CD4-positive, alpha-beta T cell treated with Interleukin-4 for 4 hours (primary cell): ENCODE measurements at regions not wholly inside any gene's neighbourhood (a gene's known extent, or its start where the extent isn't known, plus 50 kb on each side); places are given as distances from the start of the nearest gene placed in this dataset.
A peak's percentile ranks its signal among the peaks of the same experiment; 100 is the strongest.
"Not testable (repeated sequence)": the region's sequence is repeated elsewhere in the genome, so short reads cannot be mapped to it uniquely, and the experiment has no call there.

Experiments
- DNase-seq: peaks from one replicate; pipeline ENCODE4 v3.0.0-alpha.2; 2020

- no peak for DNase-seq
Observed at GRCh38 chr10:29713450-29713849, 78.7 kb upstream of the SVIL start.

GRCh38 chr10:29712108-29712507 lies 77.3 kb upstream of the SVIL start:
- DNase-seq = no peak

GRCh38 chr10:29710128-29710527 lies 75.4 kb upstream of the SVIL start:
- DNase-seq = no peak

- DNase-seq = no peak
Observed at GRCh38 chr10:29709484-29710002, 74.8 kb upstream of the SVIL start.

- DNase-seq = no peak
Observed at GRCh38 chr10:29703271-29703670, 68.5 kb upstream of the SVIL start.

GRCh38 chr10:29702273-29703164 lies 67.7 kb upstream of the SVIL start:
- no peak for DNase-seq

- no peak for DNase-seq
Observed at GRCh38 chr10:29701306-29701705, 66.5 kb upstream of the SVIL start.

GRCh38 chr10:29699621-29700020 lies 64.8 kb upstream of the SVIL start:
- no peak for DNase-seq

GRCh38 chr10:29698773-29699490 lies 64.2 kb upstream of the SVIL start:
- no peak for DNase-seq

- DNase-seq = not testable (repeated sequence)
Observed at GRCh38 chr10:29696581-29696980, 61.8 kb upstream of the SVIL start.

- DNase-seq = no peak
Observed at GRCh38 chr10:29694121-29694520, 59.4 kb upstream of the SVIL start.

- DNase-seq = no peak
Observed at GRCh38 chr10:29692121-29692539, 57.4 kb upstream of the SVIL start.

- no peak for DNase-seq
Observed at GRCh38 chr10:29691564-29692072, 56.8 kb upstream of the SVIL start.

GRCh38 chr10:29689001-29689400 lies 54.2 kb upstream of the SVIL start:
- DNase-seq = peak; percentile 49

GRCh38 chr10:29688230-29688661 lies 53.5 kb upstream of the SVIL start:
- no peak for DNase-seq

GRCh38 chr10:29687421-29688164 lies 52.8 kb upstream of the SVIL start:
- DNase-seq = no peak

- no peak for DNase-seq
Observed at GRCh38 chr10:29685506-29685905, 50.7 kb upstream of the SVIL start.
